HG02840 (cell line): ENCODE measurements at regions not wholly inside any gene's neighbourhood (a gene's known extent, or its start where the extent isn't known, plus 50 kb on each side); places are given as distances from the start of the nearest gene placed in this dataset.
"Not testable (repeated sequence)": the region's sequence is repeated elsewhere in the genome, so short reads cannot be mapped to it uniquely, and the experiment has no call there.

Experiments used
- ATAC-seq: cut with Tn5 transposase; IDR thresholded peaks from one replicate; pipeline ENCODE4 v1.9.1; 2021; ENCODE audit warnings: mild to moderate bottlenecking, moderate library complexity, moderate number of reproducible peaks; ENCODE audit not compliant: unreplicated experiment, low FRiP score

DNA sequence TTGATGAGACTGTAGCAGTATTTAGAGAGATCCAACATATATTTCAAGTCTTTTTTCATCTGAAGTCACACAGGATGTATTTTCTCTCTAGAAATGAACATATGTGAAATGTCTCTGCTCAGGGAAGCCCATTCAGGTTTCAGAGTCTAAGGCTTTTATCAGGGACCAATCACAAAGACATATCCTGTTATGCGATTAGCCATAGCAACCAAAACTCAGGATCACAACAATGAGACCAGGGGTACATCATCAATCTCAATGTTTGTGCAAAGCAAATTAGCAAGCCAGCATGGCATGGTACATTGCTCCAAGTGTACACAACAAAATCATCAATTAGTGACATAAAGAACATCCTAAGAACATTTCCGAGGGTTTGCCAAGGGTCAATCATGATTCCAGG, 99.2 kb upstream of the AMN1 start:
- no peak for ATAC-seq

- no peak for ATAC-seq
Observed at GRCh38 chr12:31822761-31823160, 93.9 kb upstream of the AMN1 start.

- ATAC-seq, result no peak
Observed at GRCh38 chr12:31821484-31821883, 92.7 kb upstream of the AMN1 start.

- no peak for ATAC-seq
Observed at GRCh38 chr12:31820832-31821231, 92.0 kb upstream of the AMN1 start.

- ATAC-seq, result no peak
Observed at GRCh38 chr12:31819427-31819826, 90.6 kb upstream of the AMN1 start.

DNA sequence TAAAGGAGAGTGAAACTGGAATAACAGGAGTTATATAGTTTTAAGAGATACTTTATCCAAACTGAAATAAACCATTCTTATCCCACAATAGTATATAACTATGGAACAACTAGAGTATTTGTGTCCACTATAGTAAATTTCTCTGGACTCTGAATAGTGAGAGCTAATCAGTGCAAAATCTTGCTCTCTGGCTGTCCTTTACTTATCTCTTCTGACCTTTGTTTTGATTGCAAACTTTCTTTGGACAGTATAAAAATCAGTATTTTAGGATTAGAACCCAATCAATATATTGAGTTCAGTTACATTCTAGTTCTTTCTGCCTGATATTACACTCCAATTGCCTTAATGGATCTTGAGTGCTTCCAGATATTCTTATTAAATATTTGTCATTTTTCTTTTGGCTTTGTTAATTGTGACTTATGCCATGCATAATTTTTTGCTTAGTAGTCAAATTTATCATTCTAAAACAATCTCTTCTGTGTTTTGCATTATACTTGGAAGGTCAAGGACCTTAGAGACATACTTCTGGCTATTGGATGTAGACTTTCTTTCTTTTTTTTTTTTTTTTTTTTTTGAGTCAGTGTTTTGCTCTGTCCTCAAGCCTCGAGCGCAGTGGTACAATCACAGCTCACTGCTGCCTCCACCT, 89.9 kb upstream of the AMN1 start:
- no peak for ATAC-seq

GRCh38 chr12:31817120-31817519, 88.3 kb upstream of the AMN1 start:
- ATAC-seq, result no peak

- no peak for ATAC-seq
Observed at GRCh38 chr12:31815096-31815495, 86.3 kb upstream of the AMN1 start.

DNA sequence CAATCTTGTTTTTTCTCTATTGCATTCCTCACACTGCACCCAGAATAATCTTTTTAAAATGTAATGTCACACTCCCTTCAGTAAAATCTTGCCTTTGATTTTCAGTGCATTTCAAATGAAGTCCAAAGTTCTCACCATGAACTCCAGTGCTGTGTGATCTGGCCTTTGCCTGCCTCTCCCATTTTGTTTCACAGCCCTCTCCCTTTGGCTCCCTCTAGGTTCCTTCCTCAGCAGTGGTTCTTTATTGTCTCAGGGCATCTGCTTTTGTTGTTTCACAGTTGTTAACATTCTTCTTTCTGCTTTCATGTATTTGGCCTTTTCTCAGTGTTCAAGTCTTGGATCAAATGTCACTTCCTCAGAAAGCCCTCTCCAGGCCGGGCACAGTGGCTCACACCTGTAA, 84.5 kb upstream of the AMN1 start:
- no peak for ATAC-seq

DNA sequence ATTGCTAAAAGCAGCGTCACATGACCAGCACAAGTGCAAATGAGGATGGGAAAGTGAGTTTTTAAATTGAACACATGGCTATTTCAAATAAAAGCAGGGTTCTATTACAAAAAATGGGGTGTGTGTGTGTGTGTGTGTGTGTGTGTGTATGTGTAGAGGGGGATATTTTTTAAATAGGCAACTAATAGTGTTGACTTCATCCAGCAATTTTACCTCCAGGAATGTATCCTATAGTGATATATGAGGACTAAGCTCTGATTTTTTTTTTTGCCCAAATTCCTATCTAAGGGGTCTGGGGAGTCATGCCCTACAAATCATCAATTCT, 78.9 kb upstream of the AMN1 start:
- ATAC-seq, result no peak

DNA sequence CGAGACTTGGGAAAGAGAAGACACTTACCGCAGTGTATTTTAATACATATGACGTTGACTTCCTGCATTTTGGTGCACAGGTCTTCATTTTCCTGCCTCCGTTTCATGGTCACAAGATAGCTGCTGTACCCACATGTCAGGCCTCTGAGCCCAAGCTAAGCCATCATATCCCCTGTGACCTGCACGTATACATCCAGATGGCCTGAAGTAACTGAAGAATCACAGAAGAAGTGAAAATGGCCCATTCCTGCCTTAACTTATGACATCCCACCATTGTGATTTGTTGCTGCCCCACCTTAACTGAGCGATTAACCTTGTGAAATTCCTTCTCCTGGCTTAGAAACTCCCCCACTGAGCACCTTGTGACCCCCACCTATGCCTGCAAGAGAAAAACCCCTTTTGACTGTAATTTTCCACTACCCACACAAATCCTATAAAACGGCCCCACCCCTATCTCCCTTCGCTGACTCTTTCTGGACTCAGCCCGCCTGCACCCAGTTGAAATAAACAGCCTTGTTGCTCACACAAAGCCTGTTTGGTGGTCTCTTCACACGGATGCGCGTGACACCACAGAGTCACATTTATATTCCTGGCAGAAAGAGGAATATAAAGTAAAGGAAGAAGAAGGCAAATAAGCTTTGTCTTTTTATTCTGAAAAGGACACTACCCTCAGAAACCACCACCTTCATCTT, 78.4 kb upstream of the AMN1 start:
- ATAC-seq, result not testable (repeated sequence)

GRCh38 chr12:31805681-31806080, 76.9 kb upstream of the AMN1 start:
- ATAC-seq, result not testable (repeated sequence)

DNA sequence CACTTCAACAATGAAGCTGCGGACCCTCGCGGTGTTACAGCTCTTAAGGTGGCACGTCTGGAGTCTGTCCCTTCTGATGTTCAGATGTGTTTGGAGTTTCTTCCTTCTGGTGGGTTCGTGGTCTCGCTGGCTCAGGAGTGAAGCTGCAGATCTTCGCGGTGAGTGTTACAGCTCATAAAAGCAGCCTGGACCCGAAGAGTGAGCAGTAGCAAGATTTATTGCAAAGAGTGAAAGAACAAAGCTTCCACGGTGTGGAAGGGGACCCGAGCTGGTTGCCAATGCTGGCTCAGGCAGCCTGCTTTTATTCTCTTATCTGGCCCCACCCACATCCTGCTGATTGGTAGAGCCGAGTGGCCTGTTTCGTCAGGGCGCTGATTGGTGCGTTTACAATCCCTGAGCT, 75.9 kb upstream of the AMN1 start:
- ATAC-seq, result not testable (repeated sequence)

GRCh38 chr12:31804185-31804504, 75.3 kb upstream of the AMN1 start:
- ATAC-seq, result no peak

- no peak for ATAC-seq
Observed at GRCh38 chr12:31803306-31804184, 74.7 kb upstream of the AMN1 start.

- ATAC-seq, result no peak
Observed at GRCh38 chr12:31801872-31802271, 73.1 kb upstream of the AMN1 start.

GRCh38 chr12:31797230-31797872, 68.5 kb upstream of the AMN1 start:
- no peak for ATAC-seq

DNA sequence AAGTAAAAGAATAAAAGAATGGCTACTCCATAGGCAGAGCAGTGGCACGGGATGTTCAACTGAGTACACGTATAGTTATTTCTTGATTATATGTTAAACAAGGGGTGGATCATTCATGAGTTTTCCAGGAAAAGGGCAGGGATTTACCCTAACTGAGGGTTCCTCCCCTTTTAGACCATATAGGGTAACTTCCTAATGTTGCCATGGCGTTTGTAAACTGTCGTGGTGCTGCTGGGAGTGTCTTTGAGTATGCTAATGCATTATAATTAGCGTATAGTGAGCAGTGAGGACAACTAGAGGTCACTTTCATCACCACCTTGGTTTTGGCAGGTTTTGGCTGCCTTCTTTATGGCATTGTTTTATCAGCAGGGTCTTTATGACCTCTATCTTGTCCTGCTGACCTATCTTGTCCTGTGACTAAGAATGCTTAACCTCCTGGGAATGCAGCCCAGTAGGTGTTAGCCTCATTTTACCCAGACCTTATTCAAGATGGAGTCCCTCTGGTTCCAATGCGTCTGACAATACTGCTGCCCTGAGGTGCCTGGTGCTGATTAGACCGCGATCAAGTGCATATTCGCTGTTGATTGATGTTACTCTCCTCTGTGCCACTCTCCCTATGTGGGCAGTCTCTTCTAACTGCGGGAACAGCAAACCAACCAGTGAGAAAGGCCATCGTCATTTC, 67.6 kb upstream of the AMN1 start:
- no peak for ATAC-seq

DNA sequence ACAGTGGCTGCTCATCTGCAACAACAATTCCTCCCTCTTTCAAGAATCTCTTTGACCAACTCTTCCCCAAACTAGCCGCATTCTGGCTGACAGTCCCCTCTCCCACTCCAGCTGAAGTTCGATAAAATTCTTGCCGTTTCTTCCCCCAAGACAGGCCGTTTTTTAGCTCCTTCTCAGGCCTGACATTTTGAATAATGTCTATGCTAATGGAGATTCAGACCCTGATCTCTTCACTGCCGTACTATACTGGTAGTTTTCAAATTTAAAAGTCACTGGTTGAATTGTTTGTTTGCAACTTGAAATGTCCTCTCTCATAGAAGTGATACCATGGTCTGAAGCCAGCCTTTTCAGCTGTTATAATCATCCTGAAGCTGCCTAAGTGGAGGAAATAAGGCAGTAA, 65.9 kb upstream of the AMN1 start:
- ATAC-seq, result no peak

DNA sequence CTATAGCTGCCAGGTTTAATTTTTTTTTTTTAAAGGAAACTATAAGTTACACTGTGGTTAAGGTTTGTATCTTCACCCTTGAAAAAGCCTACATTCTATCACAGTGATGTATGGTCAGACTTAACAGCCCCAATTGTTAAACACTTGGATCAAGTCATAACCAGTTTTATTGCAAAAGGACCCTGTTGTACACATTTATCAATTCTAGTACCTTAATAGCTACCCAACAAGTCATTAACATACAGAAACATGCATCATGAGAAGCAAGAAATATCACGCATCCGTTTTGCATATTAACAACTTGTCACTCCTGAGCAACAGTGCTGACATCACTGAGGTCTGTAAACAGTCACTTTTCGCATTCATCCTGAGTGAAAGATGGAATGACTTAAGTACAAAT, 62.4 kb upstream of the AMN1 start:
- not testable (repeated sequence) for ATAC-seq

GRCh38 chr12:31790759-31791158, 61.9 kb upstream of the AMN1 start:
- no peak for ATAC-seq
